NAMALWA (cell line): ENCODE measurements at regions not wholly inside any gene's neighbourhood (a gene's known extent, or its start where the extent isn't known, plus 50 kb on each side); places are given as distances from the start of the nearest gene placed in this dataset.

Experiments
- DNase-seq: peaks from one replicate; pipeline ENCODE4 v3.0.0-alpha.2; 2015; ENCODE audit warnings: low spot score

DNA sequence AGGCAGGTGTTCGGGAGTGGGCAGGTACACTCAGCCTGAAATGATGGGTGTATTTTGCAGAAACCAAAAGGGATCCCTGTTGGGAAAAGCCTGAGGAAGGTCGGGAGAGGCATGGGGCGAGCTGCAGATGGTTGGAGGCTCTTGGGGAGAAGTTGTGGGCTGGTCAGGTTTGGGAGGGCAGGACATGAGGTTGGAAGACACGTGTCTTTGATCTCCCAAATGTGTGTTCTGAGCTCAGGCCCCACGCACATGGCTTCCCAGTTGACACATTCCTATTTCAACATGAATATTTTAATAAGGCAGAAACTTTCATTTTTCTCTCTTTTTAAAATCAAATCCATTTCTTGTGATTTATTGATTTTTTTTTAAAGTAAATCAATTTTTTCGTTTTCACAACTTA, 1003.3 kb downstream of the TBC1D22A start:
- no peak for DNase-seq

DNA sequence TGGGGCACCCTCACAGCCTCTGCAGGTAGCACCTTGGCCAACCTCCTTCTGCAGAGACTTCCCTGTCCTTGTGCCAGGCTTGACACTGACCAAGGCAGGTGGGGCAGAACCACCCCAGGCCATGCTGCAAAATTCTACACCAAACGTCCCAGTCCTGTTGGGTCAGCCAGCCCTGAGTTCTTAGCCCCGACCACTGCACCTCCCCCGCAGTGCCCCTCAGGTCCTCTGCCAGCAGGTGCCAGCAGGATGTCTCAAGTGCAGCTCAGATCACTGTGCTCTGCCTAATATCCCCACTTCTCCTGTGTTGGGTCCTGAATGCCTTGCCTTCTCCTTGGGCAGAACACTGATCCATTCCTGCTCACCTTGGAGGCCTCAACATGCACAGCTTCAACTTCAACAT, 999.7 kb downstream of the TBC1D22A start:
- no peak for DNase-seq

- DNase-seq, result peak; percentile 1
These were observed 997.5 kb downstream of the TBC1D22A start for GRCh38 chr22:47759909-47760308.

DNA sequence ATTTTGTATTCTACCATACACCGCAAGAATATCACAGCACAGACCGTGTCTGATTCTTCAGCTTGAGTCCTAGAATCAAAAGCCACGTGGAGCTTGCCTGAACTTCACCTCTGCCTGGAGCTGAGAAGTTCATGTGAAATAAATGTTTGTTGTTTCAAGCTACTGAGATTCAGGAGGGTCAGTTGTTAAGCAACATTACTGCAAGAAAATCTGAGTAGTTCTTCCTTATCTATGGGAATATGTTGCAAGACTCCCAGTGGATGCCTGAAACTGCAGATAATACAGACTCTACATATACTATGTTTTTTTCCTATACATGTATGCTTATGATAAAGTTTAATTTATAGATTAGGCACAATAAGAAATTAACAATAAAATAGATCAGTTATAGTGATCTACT, 995.3 kb downstream of the TBC1D22A start:
- DNase-seq, result no peak

DNA sequence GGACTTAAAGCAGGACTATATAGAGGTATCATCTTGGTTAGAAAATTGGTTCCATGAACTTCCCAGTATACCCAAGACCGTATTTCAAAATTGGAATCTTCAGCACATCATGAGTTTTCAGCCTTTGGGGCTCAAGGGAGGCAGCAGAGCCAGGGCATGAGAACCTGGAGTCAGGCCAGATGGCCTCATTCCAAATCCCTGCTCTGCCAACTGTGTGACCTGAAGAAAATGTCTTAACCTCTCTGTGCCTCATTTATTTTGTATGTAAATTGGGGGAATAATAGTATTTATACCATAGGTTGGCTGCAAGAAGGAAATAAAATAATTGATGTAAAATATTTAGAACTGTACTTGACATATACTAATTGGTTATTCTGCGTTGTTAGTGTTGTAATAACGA, 987.6 kb downstream of the TBC1D22A start:
- DNase-seq, result no peak

- no peak for DNase-seq
These were observed 986.5 kb downstream of the TBC1D22A start for GRCh38 chr22:47748957-47749356.

DNA sequence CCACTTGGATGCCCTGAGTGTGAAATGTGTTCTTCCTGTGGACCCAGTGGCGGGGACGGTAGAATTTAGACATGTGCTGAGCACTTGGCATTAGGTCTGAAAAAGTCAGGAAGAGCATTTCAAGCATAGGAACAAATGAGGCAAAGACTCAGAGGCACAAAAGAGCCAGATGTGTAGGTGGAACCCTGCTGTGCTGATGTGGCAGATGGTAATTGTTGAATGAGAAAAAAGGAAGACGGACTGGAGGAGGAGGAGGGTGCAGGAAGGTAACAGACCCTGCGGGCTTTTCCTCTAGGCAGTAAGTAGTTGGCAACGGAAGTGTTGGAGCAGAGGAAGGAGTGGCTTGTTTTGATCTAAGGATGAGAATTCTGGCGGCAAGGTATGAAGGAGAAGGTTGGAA, 985.8 kb downstream of the TBC1D22A start:
- DNase-seq, result no peak

DNA sequence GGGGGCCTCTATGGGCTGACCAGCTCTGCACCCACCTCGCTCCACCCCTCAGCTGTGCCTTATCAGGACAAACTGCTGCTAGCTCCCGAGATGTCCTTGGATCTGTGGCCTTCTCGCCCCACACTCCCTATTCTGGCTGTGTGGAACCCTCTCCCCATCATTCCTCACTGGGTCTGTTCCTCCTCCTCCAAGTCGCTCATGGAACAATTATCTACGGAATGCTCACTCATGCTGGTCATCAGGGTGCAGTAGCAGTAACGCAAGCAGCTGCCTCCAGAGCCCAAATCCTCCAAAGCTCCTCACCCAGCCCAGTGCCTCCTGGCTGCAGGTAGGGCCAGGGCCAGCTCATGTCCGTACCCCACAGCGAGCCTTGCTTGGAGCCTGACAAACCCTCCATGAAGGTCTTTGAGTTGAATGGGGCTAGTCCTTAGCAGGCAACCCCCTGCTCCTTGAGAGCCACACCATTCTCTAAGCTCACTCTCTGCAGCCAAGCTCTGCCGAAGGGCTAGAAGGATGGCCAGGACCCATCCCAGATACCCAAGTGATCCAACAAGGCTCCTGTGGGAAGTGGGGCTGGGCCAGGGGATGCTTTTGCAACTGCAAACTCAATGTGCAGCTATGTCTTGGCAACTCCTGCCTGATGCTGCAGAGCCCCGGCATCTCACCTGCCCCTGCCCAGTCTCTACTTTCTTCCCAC, 977.8 kb downstream of the TBC1D22A start:
- DNase-seq, result no peak

DNA sequence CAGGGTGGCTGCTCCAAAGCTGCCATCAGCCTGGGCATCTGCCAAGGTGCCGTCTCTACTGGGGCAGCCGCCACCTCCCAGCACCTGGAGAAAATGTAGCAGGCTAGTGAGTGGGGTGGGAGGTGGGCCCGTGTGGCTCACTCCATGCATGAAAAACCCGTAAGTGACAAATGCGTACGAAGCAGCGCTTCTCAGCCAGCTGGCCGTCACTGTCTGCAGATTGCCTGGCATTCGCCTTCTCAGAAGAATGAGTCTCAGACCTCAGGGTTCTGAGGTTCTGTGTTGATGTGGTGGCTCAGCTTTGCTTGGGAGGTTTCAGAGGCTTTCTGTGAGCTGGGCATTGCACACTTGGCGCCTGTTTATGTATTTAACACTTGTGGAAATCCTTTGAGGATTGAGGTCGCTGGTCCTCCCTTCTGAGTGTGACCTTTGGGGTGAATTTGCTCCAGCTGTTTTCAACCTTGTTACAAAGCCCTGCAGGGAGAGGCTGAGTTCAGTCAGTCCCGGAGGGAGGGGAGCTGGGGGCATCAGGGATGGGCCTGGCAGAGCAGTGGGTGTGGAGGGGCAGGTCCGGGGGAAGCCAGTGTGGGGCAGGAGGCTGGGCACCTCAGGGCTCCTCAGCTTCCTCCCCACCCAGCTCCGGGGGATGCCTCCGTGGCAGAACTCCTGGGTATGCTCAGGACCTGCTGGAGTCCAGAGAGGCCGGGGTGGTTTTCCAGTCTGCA, 977.0 kb downstream of the TBC1D22A start:
- no peak for DNase-seq

DNA sequence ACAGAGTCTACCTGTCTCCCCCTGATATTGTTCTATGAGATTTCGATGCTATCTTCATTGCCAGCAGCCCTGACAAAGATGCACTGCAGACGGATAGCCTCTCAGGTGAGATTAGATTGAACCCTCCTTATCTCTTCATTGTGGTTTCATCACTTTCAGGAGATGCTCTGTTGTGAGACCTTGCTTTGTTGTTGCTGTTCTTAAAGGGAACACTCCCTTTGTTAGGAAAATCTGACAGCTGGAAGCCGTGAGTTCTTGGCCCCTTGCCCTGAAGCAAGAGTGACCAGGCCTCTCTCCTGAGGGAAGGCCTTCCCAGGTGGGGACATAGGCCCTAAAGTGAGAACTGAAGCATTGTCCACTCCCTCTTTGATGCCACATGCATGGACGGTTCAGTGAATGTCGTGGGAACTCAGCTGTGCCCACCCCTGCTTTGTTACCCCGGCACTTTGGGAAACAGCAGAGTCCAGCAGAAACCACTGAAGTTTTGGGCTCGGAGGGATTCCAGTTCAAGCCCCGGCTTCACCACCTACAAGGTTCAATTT, 976.1 kb downstream of the TBC1D22A start:
- no peak for DNase-seq

DNA sequence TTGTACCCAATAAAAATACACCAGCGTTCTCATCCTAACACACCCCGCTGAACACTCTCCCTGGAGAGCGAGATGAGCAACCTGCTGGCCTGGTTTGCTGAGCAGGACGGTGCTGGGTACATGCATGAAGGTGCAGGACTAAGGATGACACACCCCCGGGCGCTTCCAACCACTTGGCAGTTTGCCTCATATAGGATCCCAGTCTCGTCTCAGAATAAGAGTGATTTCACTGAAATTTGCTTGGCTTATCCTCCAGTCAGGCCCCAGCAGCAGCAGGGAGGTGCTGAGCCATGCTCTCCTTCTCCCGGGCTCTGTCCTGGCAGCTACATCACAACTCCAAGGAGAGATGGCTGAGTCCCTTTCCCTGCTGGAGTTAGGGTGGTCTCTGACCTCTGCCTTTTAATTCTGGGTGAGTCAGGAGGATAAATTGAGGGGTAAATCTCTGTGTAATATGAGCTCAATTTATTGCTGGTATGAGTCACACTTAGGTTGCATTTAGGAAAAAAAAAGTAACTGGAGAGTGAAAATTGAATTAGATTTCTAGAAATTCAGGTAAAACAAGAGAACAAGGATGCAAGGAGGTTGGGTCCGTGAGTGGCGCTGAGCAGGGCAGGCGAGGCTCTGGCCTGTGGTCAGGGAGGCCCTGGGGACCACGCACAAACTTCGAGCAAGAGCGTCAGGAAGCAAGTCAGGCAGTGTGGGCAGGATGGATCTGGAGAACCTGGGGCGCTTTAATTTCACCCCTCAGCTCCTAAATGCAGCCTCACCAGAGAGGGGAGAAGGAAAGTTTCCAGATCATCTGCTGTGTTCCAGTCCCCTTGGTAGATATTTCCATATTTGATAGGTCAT, 974.0 kb downstream of the TBC1D22A start:
- no peak for DNase-seq

DNA sequence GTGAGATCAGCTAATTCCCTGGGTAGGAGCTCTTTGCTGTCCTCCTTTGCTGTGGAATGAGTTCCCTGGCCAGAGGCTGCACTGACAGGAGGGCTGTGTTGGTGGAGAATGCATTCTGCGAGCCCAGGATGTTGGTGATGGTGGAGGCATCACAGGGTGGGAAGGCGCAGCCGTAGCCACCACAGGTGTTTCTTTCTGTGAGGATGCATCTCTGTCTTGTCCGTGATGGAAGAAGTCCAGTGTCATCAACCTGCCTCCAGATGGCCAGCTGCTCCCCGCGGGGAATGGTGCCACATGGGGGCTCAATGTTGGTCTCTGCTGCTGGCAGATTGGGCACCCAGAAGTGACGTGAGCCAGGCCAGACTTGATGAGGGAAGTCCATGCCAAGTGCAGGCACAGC, 972.1 kb downstream of the TBC1D22A start:
- DNase-seq, result no peak

DNA sequence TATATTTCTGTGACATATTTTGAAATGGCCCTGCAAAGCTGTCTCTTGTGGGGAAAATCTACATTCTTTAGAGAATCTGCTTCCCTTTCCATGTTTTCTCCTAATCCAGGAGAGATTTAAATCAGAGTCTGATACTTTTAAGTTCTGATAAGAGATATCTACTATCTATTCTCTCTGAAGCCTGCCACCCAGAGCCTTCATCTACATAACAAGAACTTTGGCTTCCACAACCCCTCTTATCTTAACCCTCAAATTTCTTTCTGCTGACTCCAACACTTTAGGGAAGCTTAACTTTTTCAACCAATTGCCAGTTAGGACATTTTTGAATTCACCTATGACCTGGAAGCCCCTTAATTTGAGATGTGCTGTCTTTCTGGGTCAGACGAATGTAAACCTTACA, 965.2 kb downstream of the TBC1D22A start:
- DNase-seq, result no peak

GRCh38 chr22:47724751-47725150, 962.3 kb downstream of the TBC1D22A start:
- no peak for DNase-seq

GRCh38 chr22:47724030-47724429, 961.6 kb downstream of the TBC1D22A start:
- no peak for DNase-seq

DNA sequence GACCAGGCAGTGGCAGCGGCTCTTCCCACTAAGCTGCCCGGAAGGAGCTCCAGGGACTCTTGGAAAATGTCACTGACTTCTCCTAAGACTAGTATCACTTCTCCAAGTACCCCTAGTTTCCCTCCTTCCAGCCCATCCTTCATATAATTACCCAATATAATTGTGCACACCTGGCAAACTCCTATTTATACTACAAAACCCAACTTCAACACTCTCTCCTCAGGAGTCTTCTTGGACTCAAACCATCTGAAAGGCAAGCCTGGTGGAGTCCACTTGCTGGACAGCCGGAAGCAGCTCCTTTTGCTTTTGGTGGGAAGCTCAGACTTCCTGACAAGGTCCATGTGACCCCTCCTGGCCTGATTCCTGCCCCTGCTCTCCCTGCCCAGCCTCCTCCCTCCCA, 955.9 kb downstream of the TBC1D22A start:
- no peak for DNase-seq

DNA sequence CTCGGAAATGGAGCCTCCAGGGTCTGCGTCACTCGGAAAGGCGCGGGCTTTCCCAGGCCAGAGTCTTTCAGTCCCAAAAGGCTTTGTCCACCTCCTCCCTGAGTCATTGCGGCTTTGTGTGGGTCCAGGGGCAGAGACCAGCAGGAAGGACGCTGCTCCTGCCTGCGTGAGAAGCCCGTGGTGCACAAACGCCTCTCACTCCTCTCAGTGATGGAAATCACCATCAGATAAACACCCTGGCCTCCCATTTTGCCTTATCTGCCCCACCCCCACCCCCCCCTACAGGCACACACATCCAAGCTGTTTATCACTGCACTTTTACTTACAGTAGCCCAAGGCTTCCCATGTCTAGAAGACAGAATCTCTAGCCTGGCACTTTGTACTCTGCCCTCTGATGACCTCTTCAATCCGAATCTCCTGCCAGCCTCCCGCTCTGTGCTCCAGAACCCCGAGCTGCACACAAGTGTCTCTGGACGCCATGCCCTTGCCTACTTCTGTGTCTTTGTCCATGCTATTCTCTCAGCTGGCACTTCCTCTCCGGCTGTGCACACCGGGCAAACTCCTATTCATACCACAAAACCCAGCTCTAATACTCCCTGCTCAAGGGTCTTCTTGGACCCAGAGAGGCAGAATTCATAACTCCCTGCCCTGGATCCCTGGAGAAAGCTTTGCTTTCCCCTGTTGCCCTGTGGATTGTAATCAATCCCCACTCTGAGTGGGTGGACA, 954.6 kb downstream of the TBC1D22A start:
- DNase-seq, result no peak

- DNase-seq, result no peak
These were observed 953.6 kb downstream of the TBC1D22A start for GRCh38 chr22:47715866-47716578.

DNA sequence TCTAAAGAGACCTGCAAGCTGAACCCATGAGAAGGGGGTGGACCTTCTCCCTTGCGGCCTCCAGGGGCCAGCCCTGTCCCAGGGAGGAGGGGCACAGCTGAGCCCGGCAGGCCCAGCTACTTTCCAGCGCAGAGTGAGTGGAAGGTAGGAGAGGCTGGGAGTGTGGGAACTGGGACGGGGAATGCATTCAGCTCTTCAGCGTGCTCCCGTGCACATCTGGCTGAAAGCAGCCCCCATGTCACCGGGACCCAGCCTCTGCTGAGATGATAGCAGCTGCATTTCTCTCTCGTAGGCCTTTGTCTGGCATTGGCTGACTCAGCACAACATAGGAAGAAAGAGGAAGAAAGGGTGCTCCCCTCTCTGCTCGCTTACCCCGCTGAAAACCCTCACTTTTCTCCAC, 951.5 kb downstream of the TBC1D22A start:
- DNase-seq, result no peak

GRCh38 chr22:47710135-47710534, 947.7 kb downstream of the TBC1D22A start:
- no peak for DNase-seq

GRCh38 chr22:47705350-47705749, 942.9 kb downstream of the TBC1D22A start:
- DNase-seq, result no peak
